Cardiac septum (tissue), 1 donor: ENCODE measurements at regions not wholly inside any gene's neighbourhood (a gene's known extent, or its start where the extent isn't known, plus 50 kb on each side); places are given as distances from the start of the nearest gene placed in this dataset.
"Not testable (repeated sequence)": the region's sequence is repeated elsewhere in the genome, so short reads cannot be mapped to it uniquely, and the experiment has no call there.

ENCODE experiments used
- DNase-seq: peaks from one replicate; pipeline ENCODE4 v3.0.0-alpha.2; 2020; ENCODE audit warnings: low spot score
- intact Hi-C: fragments of 100-400 bp; cut with DNase I; formaldehyde crosslinking; loops from one replicate; pipeline ENCODE4 v1.14.0; 2022
- donor health status: DM: no; HTN: no; CAD: no.

GRCh38 chr14:31911160-31911559, 165.9 kb upstream of the ARHGAP5 start:
- intact Hi-C loops: no loop called here
- no peak for DNase-seq

- intact Hi-C loops: no loop called here
- no peak for DNase-seq
Observed at GRCh38 chr14:31913370-31913769, 163.7 kb upstream of the ARHGAP5 start.

GRCh38 chr14:31918289-31918688, 158.8 kb upstream of the ARHGAP5 start:
- DNase-seq, intact Hi-C loops: not testable (repeated sequence)

GRCh38 chr14:31920001-31920400, 157.1 kb upstream of the ARHGAP5 start:
- intact Hi-C loops: no loop called here
- no peak for DNase-seq

- intact Hi-C loops: no loop called here
Observed at GRCh38 chr14:31920989-31921650, 156.0 kb upstream of the ARHGAP5 start.

GRCh38 chr14:31921721-31922120, 155.4 kb upstream of the ARHGAP5 start:
- intact Hi-C loops: no loop called here
- no peak for DNase-seq

More at GRCh38 chr14:31920989-31921650, 156.0 kb upstream of the ARHGAP5 start:
- no peak for DNase-seq

- intact Hi-C loops: no loop called here
- no peak for DNase-seq
Observed at GRCh38 chr14:31926123-31926522, 151.0 kb upstream of the ARHGAP5 start.

- DNase-seq: no peak
- intact Hi-C loops: no loop called here
Observed at GRCh38 chr14:31926652-31927347, 150.3 kb upstream of the ARHGAP5 start.

GRCh38 chr14:31927348-31927832, 149.7 kb upstream of the ARHGAP5 start:
- intact Hi-C loops: no loop called here
- DNase-seq: no peak

- intact Hi-C loops: loop anchor here (10.0 kb wide), 1 partner anchor 455 kb away; no protein-coding TSS in a partner anchor
- no peak for DNase-seq
Observed at GRCh38 chr14:31930070-31930469, 147.0 kb upstream of the ARHGAP5 start.

- intact Hi-C loops: loop anchor here (10.0 kb wide), 1 partner anchor 454 kb away; no protein-coding TSS in a partner anchor
- no peak for DNase-seq
Observed at GRCh38 chr14:31930493-31931240, 146.4 kb upstream of the ARHGAP5 start.

- no peak for DNase-seq
- intact Hi-C loops: loop anchor here (10.0 kb wide), 1 partner anchor 452 kb away; no protein-coding TSS in a partner anchor
Observed at GRCh38 chr14:31932675-31933074, 144.4 kb upstream of the ARHGAP5 start.

GRCh38 chr14:31933716-31934115, 143.4 kb upstream of the ARHGAP5 start:
- no peak for DNase-seq
- intact Hi-C loops: loop anchor here (10.0 kb wide), 1 partner anchor 451 kb away; no protein-coding TSS in a partner anchor

- intact Hi-C loops: loop anchor here (5.0 to 10.0 kb wide), 2 partner anchors 142 to 450 kb away; partner anchors contain the start of gene ARHGAP5
- no peak for DNase-seq
Observed at GRCh38 chr14:31934767-31935266, 142.3 kb upstream of the ARHGAP5 start.

GRCh38 chr14:31935391-31935790, 141.7 kb upstream of the ARHGAP5 start:
- no peak for DNase-seq
- intact Hi-C loops: loop anchor here (5.0 to 10.0 kb wide), 2 partner anchors 142 to 449 kb away; partner anchors contain the start of gene ARHGAP5

- intact Hi-C loops: loop anchor here (2.0 to 10.0 kb wide), 3 partner anchors 141 to 449 kb away; partner anchors contain the start of gene ARHGAP5
- no peak for DNase-seq
Observed at GRCh38 chr14:31936115-31936514, 141.0 kb upstream of the ARHGAP5 start.

- no peak for DNase-seq
- intact Hi-C loops: loop anchor here (2.0 to 10.0 kb wide), 3 partner anchors 139 to 447 kb away; partner anchors contain the start of gene ARHGAP5
Observed at GRCh38 chr14:31937730-31938346, 139.3 kb upstream of the ARHGAP5 start.

- intact Hi-C loops: loop anchor here (5.0 to 10.0 kb wide), 2 partner anchors 137 to 445 kb away; partner anchors contain the start of gene ARHGAP5
- no peak for DNase-seq
Observed at GRCh38 chr14:31939934-31940333, 137.2 kb upstream of the ARHGAP5 start.

GRCh38 chr14:31941487-31941886, 135.6 kb upstream of the ARHGAP5 start:
- intact Hi-C loops: no loop called here
- DNase-seq: no peak
